Lower leg skin (tissue), 3 donors: ENCODE measurements at regions not wholly inside any gene's neighbourhood (a gene's known extent, or its start where the extent isn't known, plus 50 kb on each side); places are given as distances from the start of the nearest gene placed in this dataset.
"Not testable (repeated sequence)": the region's sequence is repeated elsewhere in the genome, so short reads cannot be mapped to it uniquely, and the experiment has no call there.

Experiments used
- CTCF ChIP-seq, 3 donors: fragments of 450-650 bp; IDR thresholded peaks; one replicate each; pipeline ENCODE4 v1.5.1; 2016; ENCODE audit warnings: antibody characterized with exemption in 3 of 3, mild to moderate bottlenecking in 3 of 3, moderate library complexity in 2 of 3
- POLR2A ChIP-seq, 2 donors: fragments of 450-650 bp; IDR thresholded peaks; one replicate each; pipeline ENCODE4 v1.6.1; 2016 to 2017; ENCODE audit warnings: antibody characterized with exemption in 2 of 2, mild to moderate bottlenecking in 1 of 2, moderate library complexity in 1 of 2

DNA sequence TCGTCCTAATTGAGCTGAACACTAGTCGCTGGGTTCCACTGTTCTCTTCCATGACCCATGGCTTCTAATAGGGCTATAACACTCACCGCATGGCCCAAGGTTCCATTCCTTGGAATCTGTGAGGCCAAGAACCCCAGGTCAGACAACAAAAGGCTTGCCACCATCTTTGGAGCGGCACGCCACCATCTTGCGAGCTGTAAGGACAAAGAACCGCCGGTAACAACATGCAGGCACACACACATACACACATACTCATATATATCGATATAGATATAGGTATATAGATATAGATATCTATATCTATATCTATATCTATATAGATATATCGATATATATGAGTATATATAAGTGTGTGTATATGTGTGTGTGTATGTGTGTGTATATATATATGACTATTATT lies 657.7 kb downstream of the PRIM2 start:
- TF ChIP-seq CTCF, POLR2A (IDR thresholded peaks at IDR 0.05): not testable (repeated sequence)
